DMS79 treated with DMSO at 0.1 percent for 48 hours (cell line): ENCODE measurements at regions not wholly inside any gene's neighbourhood (a gene's known extent, or its start where the extent isn't known, plus 50 kb on each side); places are given as distances from the start of the nearest gene placed in this dataset.
"Not testable (repeated sequence)": the region's sequence is repeated elsewhere in the genome, so short reads cannot be mapped to it uniquely, and the experiment has no call there.

Source experiments
- DNase-seq: peaks from one replicate; lab custom pipeline; 2025; lab: John Stamatoyannopoulos, UW

GRCh38 chrX:140065961-140066662 is 100.8 kb upstream of the CXorf66 start:
- no peak for DNase-seq

GRCh38 chrX:140064993-140065392 is 99.7 kb upstream of the CXorf66 start:
- no peak for DNase-seq

- DNase-seq: no peak
Measured at GRCh38 chrX:140057001-140057411, 91.7 kb upstream of the CXorf66 start.

GRCh38 chrX:140053846-140054245 is 88.5 kb upstream of the CXorf66 start:
- no peak for DNase-seq

- no peak for DNase-seq
Measured at GRCh38 chrX:140050906-140051305, 85.6 kb upstream of the CXorf66 start.

GRCh38 chrX:140040386-140040785 is 75.1 kb upstream of the CXorf66 start:
- DNase-seq: no peak

GRCh38 chrX:140038842-140039241 is 73.5 kb upstream of the CXorf66 start:
- no peak for DNase-seq

- no peak for DNase-seq
Measured at GRCh38 chrX:140034916-140035315, 69.6 kb upstream of the CXorf66 start.

GRCh38 chrX:140022482-140022881 is 57.2 kb upstream of the CXorf66 start:
- peak; percentile 0 for DNase-seq

GRCh38 chrX:140019134-140019533 is 53.8 kb upstream of the CXorf66 start:
- DNase-seq: not testable (repeated sequence)
